SK-N-SH treated with all-trans-retinoic acid at 6 μM for 48 hours (cell line): ENCODE measurements at regions not wholly inside any gene's neighbourhood (a gene's known extent, or its start where the extent isn't known, plus 50 kb on each side); places are given as distances from the start of the nearest gene placed in this dataset.

Experiments
- ATAC-seq: fragments of 200-7000 bp; cut with Tn5 transposase; 3 replicates; pipeline ENCODE4 v1.9.1; 2020; ENCODE audit warnings: mild to moderate bottlenecking, moderate library complexity
- BACH2 ChIP-seq: fragments of 250-450 bp; sonication (Bioruptor Pico); IDR thresholded peaks from 2 replicates; pipeline ENCODE4 v1.9.0; 2021; ENCODE audit warnings: mild to moderate bottlenecking, borderline replicate concordance
- CSDC2 ChIP-seq: fragments of 250-450 bp; sonication (Bioruptor Pico); IDR thresholded peaks from 2 replicates; pipeline ENCODE4 v1.5.0; 2020; ENCODE audit warnings: mild to moderate bottlenecking, moderate library complexity
- CSRNP3 ChIP-seq: fragments of 250-450 bp; sonication (Bioruptor Pico); IDR thresholded peaks from 2 replicates; pipeline ENCODE4 v1.5.1; 2021; ENCODE audit warnings: mild to moderate bottlenecking, moderate library complexity
- ESRRG ChIP-seq: fragments of 250-450 bp; sonication (Bioruptor Pico); IDR thresholded peaks from 2 replicates; pipeline ENCODE4 v1.6.1; 2021; ENCODE audit warnings: mild to moderate bottlenecking
- GLIS3 ChIP-seq: fragments of 250-450 bp; sonication (Bioruptor Pico); IDR thresholded peaks from 2 replicates; pipeline ENCODE4 v1.5.0; 2020; ENCODE audit warnings: mild to moderate bottlenecking, moderate library complexity
- ISL1 ChIP-seq: fragments of 250-450 bp; sonication (Bioruptor Pico); IDR thresholded peaks from 2 replicates; pipeline ENCODE4 v2.1.2; 2022; ENCODE audit warnings: mild to moderate bottlenecking, moderate library complexity
- OSR1 ChIP-seq: fragments of 250-450 bp; sonication (Bioruptor Pico); IDR thresholded peaks from 2 replicates; pipeline ENCODE4 v1.8.0; 2022; ENCODE audit warnings: moderate library complexity, mild to moderate bottlenecking, inconsistent platforms
- PATZ1 ChIP-seq: fragments of 250-450 bp; sonication (Bioruptor Pico); IDR thresholded peaks from 2 replicates; pipeline ENCODE4 v1.8.0; 2020; ENCODE audit warnings: mild to moderate bottlenecking, moderate library complexity, borderline replicate concordance
- PPARA ChIP-seq: fragments of 250-450 bp; sonication (Bioruptor Pico); IDR thresholded peaks from 2 replicates; pipeline ENCODE4 v1.5.0; 2020; ENCODE audit warnings: mild to moderate bottlenecking, borderline replicate concordance
- RARB ChIP-seq: fragments of 250-450 bp; sonication (Bioruptor Pico); IDR thresholded peaks from 2 replicates; pipeline ENCODE4 v1.8.0; 2021; ENCODE audit warnings: mild to moderate bottlenecking, moderate library complexity
- SNAI2 ChIP-seq: fragments of 250-450 bp; sonication (Bioruptor Pico); IDR thresholded peaks from 2 replicates; pipeline ENCODE4 v1.5.0; 2020; ENCODE audit warnings: mild to moderate bottlenecking, moderate library complexity
- TCF4 ChIP-seq: fragments of 250-450 bp; sonication (Bioruptor Pico); IDR thresholded peaks from 2 replicates; pipeline ENCODE4 v1.8.0; 2021; ENCODE audit warnings: mild to moderate bottlenecking, moderate library complexity, borderline replicate concordance
- TOX ChIP-seq: fragments of 250-450 bp; sonication (Bioruptor Pico); IDR thresholded peaks from 2 replicates; pipeline ENCODE4 v1.8.0; 2021; ENCODE audit warnings: mild to moderate bottlenecking, moderate library complexity, borderline replicate concordance
- ZC3H10 ChIP-seq: fragments of 250-450 bp; sonication (Bioruptor Pico); IDR thresholded peaks from 2 replicates; pipeline ENCODE4 v1.5.1; 2021; ENCODE audit warnings: mild to moderate bottlenecking, moderate library complexity
- ZFP3 ChIP-seq: fragments of 250-450 bp; sonication (Bioruptor Pico); IDR thresholded peaks from 2 replicates; pipeline ENCODE4 v1.5.0; 2020; ENCODE audit warnings: mild to moderate bottlenecking, moderate library complexity
- ZFP30 ChIP-seq: fragments of 450-650 bp; formaldehyde crosslinking; IDR thresholded peaks from 2 replicates; pipeline ENCODE4 v1.5.0; 2022; ENCODE audit warnings: mild to moderate bottlenecking, moderate library complexity
- ZNF565 ChIP-seq: fragments of 450-650 bp; formaldehyde crosslinking; conservative IDR thresholded peaks from 2 replicates; pipeline ENCODE4 v1.5.0; 2020; ENCODE audit warnings: low read depth, mild to moderate bottlenecking, moderate library complexity
- ZNF70 ChIP-seq: fragments of 450-650 bp; formaldehyde crosslinking; IDR thresholded peaks from 2 replicates; pipeline ENCODE4 v1.5.0; 2020; ENCODE audit warnings: mild to moderate bottlenecking, moderate library complexity
- TF ChIP-seq, protein P1 (sequence below): fragments of 250-450 bp; sonication (Bioruptor Pico); IDR thresholded peaks from 2 replicates; pipeline ENCODE4 v1.5.0; 2020; ENCODE audit warnings: mild to moderate bottlenecking, moderate library complexity
- TF ChIP-seq, protein P2 (sequence below): fragments of 250-450 bp; sonication (Bioruptor Pico); IDR thresholded peaks from 2 replicates; pipeline ENCODE4 v1.8.0; 2021; ENCODE audit warnings: low read depth, mild to moderate bottlenecking, moderate library complexity, borderline replicate concordance

DNA sequence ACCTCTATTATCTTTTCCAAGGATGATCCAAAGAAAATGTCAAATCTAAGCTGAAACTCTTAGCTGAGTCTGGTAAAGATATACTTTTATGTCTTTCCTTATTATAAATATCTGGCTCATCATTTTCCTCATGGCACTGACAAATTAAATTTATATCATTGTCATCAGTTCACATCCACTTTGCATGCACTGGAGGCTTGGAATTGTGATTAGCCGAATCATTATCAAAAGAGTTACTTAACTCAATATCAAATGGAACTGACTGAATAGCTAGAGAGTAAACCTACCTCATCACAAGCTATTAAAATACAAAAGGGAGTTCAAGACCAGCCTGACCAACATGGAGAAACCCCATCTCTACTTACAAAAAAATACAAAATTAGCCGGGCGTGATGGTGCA is 713.9 kb upstream of the MARCKS start:
- TF ChIP-seq ISL1 (CRISPR knock-in tag) (peak; percentile 36), TCF4 (CRISPR knock-in tag) (no peak), CSDC2 (CRISPR knock-in tag) (no peak)
- no peak for ATAC-seq

DNA sequence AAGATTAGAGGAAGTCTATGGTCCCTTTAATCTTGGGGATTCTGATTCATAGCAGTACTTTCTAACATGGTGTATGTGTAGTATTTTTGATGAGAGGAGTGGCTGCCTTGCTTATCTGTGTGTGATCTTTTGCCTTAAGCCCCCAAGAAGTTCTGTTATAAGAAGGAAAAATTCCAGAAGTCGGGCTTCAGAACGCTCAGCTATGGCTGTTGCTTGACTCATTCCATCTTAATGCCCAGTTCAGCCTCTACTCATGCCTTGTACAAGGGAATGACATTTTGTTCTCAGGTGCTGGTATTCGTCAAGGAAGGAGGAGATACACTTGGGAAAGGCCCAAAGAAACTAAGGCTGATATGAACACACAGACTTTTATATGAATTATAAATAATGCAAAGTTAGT is 713.0 kb upstream of the MARCKS start:
- TF ChIP-seq TCF4 (CRISPR knock-in tag), result no peak
- TF ChIP-seq, protein P1, sequence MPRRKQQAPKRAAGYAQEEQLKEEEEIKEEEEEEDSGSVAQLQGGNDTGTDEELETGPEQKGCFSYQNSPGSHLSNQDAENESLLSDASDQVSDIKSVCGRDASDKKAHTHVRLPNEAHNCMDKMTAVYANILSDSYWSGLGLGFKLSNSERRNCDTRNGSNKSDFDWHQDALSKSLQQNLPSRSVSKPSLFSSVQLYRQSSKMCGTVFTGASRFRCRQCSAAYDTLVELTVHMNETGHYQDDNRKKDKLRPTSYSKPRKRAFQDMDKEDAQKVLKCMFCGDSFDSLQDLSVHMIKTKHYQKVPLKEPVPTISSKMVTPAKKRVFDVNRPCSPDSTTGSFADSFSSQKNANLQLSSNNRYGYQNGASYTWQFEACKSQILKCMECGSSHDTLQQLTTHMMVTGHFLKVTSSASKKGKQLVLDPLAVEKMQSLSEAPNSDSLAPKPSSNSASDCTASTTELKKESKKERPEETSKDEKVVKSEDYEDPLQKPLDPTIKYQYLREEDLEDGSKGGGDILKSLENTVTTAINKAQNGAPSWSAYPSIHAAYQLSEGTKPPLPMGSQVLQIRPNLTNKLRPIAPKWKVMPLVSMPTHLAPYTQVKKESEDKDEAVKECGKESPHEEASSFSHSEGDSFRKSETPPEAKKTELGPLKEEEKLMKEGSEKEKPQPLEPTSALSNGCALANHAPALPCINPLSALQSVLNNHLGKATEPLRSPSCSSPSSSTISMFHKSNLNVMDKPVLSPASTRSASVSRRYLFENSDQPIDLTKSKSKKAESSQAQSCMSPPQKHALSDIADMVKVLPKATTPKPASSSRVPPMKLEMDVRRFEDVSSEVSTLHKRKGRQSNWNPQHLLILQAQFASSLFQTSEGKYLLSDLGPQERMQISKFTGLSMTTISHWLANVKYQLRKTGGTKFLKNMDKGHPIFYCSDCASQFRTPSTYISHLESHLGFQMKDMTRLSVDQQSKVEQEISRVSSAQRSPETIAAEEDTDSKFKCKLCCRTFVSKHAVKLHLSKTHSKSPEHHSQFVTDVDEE (CRISPR knock-in tag), result no peak
- TF ChIP-seq GLIS3 (CRISPR knock-in tag), result no peak
- no peak for TF ChIP-seq PPARA (CRISPR knock-in tag)
- no peak for TF ChIP-seq TOX (CRISPR knock-in tag)
- no peak for TF ChIP-seq BACH2
- no peak for TF ChIP-seq OSR1 (CRISPR knock-in tag)
- TF ChIP-seq ZFP30 (CRISPR knock-in tag), result no peak
- TF ChIP-seq CSDC2 (CRISPR knock-in tag), result no peak
- no peak for TF ChIP-seq RARB (CRISPR knock-in tag)
- ATAC-seq, result no peak

DNA sequence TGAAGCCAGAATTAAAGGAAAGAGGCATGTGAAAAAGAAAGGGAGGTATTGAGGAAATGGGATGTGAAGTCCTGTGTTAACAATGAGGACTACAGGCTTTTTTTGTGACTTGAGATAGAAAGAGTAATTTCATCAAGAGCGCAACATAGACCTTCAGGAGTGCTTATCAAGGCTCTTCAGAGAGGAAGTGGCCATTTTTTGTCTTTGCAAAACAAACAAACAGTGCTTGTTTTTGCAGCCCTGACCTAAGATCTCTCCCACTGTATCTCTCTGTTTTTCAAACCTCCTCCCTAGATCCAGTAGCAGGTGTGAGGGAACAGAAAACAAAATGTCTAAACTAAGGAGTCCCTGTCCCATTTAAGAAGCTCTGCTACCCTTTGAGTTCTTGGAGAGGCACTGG is 710.3 kb upstream of the MARCKS start:
- ATAC-seq, result no peak
- TF ChIP-seq ZNF70 (no peak), ZFP3 (CRISPR knock-in tag) (no peak), ESRRG (CRISPR knock-in tag) (no peak), PPARA (CRISPR knock-in tag) (no peak), ZFP30 (CRISPR knock-in tag) (no peak), TCF4 (CRISPR knock-in tag) (no peak), SNAI2 (CRISPR knock-in tag) (no peak), GLIS3 (CRISPR knock-in tag) (no peak), BACH2 (no peak), ZNF565 (no peak), CSDC2 (CRISPR knock-in tag) (no peak), TOX (CRISPR knock-in tag) (no peak), ISL1 (CRISPR knock-in tag) (no peak), PATZ1 (no peak), OSR1 (CRISPR knock-in tag) (no peak)
- TF ChIP-seq, protein P1 (CRISPR knock-in tag), result no peak
- TF ChIP-seq, protein P2, sequence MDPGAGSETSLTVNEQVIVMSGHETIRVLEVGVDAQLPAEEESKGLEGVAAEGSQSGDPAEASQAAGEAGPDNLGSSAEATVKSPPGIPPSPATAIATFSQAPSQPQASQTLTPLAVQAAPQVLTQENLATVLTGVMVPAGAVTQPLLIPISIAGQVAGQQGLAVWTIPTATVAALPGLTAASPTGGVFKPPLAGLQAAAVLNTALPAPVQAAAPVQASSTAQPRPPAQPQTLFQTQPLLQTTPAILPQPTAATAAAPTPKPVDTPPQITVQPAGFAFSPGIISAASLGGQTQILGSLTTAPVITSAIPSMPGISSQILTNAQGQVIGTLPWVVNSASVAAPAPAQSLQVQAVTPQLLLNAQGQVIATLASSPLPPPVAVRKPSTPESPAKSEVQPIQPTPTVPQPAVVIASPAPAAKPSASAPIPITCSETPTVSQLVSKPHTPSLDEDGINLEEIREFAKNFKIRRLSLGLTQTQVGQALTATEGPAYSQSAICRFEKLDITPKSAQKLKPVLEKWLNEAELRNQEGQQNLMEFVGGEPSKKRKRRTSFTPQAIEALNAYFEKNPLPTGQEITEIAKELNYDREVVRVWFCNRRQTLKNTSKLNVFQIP (CRISPR knock-in tag), result no peak

GRCh38 chr6:113147544-113147943 is 709.6 kb upstream of the MARCKS start:
- no peak for ATAC-seq
- no peak for TF ChIP-seq ZFP3 (CRISPR knock-in tag)
- TF ChIP-seq, protein P1 (CRISPR knock-in tag), result no peak
- no peak for TF ChIP-seq RARB (CRISPR knock-in tag)
- TF ChIP-seq ISL1 (CRISPR knock-in tag), result no peak
- no peak for TF ChIP-seq ZFP30 (CRISPR knock-in tag)
- TF ChIP-seq BACH2, result no peak
- no peak for TF ChIP-seq CSDC2 (CRISPR knock-in tag)
- TF ChIP-seq CSRNP3 (CRISPR knock-in tag), result no peak
- TF ChIP-seq TOX (CRISPR knock-in tag), result no peak
- no peak for TF ChIP-seq ZNF565
- no peak for TF ChIP-seq GLIS3 (CRISPR knock-in tag)
- no peak for TF ChIP-seq ZNF70
- TF ChIP-seq SNAI2 (CRISPR knock-in tag), result no peak
- no peak for TF ChIP-seq ZC3H10 (CRISPR knock-in tag)
